HUES64 (cell line): ENCODE measurements at regions not wholly inside any gene's neighbourhood (a gene's known extent, or its start where the extent isn't known, plus 50 kb on each side); places are given as distances from the start of the nearest gene placed in this dataset.

Experiments
- H3K27ac ChIP-seq: 2 replicates; pipeline ENCODE4 v1.7.0; 2013; ENCODE audit warnings: low read depth, low read length, inconsistent platforms
- H3K27me3 ChIP-seq: 2 replicates; pipeline ENCODE4 v1.6.1; 2013; ENCODE audit warnings: mild to moderate bottlenecking, low read length; ENCODE audit not compliant: insufficient read depth
- H3K36me3 ChIP-seq: 2 replicates; pipeline ENCODE4 v1.6.1; 2013; ENCODE audit warnings: mild to moderate bottlenecking, low read length; ENCODE audit not compliant: insufficient read depth
- H3K4me1 ChIP-seq: 2 replicates; pipeline ENCODE4 v1.6.1; 2013; ENCODE audit warnings: mild to moderate bottlenecking, low read length, moderate library complexity; ENCODE audit not compliant: insufficient read depth
- H3K4me3 ChIP-seq: 2 replicates; pipeline ENCODE4 v1.5.1; 2013; ENCODE audit warnings: mild to moderate bottlenecking, low read length, moderate library complexity
- H3K9ac ChIP-seq: 2 replicates; pipeline ENCODE4 v1.6.1; 2013; ENCODE audit warnings: mild to moderate bottlenecking, low read depth, low read length
- H3K9me3 ChIP-seq: 2 replicates; pipeline ENCODE4 v1.6.1; 2013; ENCODE audit warnings: low read depth, low read length; ENCODE audit not compliant: insufficient read depth
- WGBS: fragments of 150-250, 120-280 bp; methylation state at CpG from one replicate; pipeline ENCODE4 v1.1.7; 2013; ENCODE audit warnings: missing lambda C conversion rate; 5-methylcytosine and 5-hydroxymethylcytosine counted together

DNA sequence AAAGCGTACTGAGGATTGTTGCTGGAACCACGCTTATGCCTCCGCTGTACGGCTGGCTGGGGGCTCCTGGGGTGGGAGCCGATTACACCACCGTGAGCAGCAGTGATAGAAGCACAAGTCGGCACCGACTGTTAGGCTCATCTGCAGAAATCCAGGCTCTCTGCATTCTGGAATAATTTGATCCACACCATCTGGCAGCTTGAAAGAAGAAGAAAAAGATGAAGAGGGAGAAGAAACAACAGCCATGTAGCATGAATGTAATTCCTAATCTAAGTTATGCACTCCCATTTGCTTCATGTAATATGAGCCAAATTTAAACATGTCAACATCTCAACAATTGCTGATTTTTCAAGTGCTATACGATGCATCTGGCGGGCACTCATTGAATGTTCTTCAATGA, 84.6 kb upstream of the DHX15 start:
- Histone ChIP-seq H3K9me3 (no peaks in the 10 kb centered on the region), H3K27me3 (no peaks in the 10 kb centered on the region), H3K4me3 (no peak overlapping the region), H3K36me3 (no peaks in the 10 kb centered on the region; the same call in 1 of the 2 replicates), H3K4me1 (no peaks in the 10 kb centered on the region), H3K9ac (no peak overlapping the region), H3K27ac (no peak overlapping the region)
- WGBS, result 95% methylated on average over 10 of the region's 10 CpGs

DNA sequence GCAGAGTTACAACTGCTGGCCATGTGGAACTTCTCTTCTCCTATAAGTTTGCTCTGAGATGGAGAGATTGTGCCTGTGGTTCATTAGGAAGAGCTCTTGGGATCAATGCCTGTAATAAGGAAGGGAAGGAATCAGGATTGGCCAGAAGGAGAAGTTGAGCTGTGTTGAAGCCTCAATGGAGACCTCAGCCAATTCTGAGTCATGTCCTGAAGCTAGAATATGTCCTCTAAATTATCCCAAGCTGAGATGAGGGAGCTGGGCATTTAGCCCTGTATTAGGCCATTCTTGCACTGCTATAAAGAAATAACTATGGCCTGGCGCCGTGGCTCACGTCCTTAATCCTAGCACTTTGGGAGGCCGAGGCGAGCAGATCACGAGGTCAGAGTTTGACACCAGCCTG, 85.4 kb upstream of the DHX15 start:
- H3K4me3 ChIP-seq, result no peak overlapping the region
- no peaks in the 10 kb centered on the region; the same call in 1 of the 2 replicates for H3K36me3 ChIP-seq
- no peak overlapping the region for H3K9ac ChIP-seq
- 96% methylated on average over 6 of the region's 6 CpGs for WGBS
- no peaks in the 10 kb centered on the region for H3K4me1 ChIP-seq
- H3K27me3 ChIP-seq, result no peaks in the 10 kb centered on the region
- no peak overlapping the region for H3K27ac ChIP-seq
- no peaks in the 10 kb centered on the region for H3K9me3 ChIP-seq

GRCh38 chr4:24671849-24672248, 87.5 kb upstream of the DHX15 start:
- no peaks in the 10 kb centered on the region; the same call in 1 of the 2 replicates for H3K36me3 ChIP-seq
- H3K27ac ChIP-seq, result no peak overlapping the region
- H3K4me3 ChIP-seq, result no peak overlapping the region
- 94% methylated on average over 7 of the region's 7 CpGs for WGBS
- H3K4me1 ChIP-seq, result no peaks in the 10 kb centered on the region
- H3K27me3 ChIP-seq, result no peaks in the 10 kb centered on the region
- H3K9me3 ChIP-seq, result peaks cover 8% of the 10 kb centered on the region; the same call in 1 of the 2 replicates
- H3K9ac ChIP-seq, result no peak overlapping the region

DNA sequence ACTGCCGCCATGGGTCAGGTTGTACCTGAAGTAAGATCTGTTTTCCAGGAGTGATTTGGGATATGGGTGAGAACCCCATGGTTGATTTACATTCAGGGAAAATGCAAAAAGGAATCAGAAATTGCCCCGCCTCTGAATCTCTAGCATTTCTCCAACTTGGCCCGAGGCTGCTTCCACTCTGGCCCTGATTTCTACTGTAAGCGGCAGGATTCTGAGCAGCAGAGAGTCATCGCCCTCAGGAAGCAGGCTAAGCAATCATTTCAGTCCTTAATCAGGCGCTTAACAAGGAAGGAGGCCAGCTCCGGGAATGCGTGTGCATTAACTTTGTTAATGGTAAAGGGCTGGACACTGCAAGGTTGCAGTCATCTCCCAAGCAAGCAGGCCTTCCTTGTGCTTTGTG, 88.5 kb upstream of the DHX15 start:
- Histone ChIP-seq H3K9me3 (peaks cover 8% of the 10 kb centered on the region; the same call in 1 of the 2 replicates), H3K9ac (no peak overlapping the region), H3K36me3 (no peaks in the 10 kb centered on the region; the same call in 1 of the 2 replicates), H3K27ac (no peak overlapping the region), H3K27me3 (no peaks in the 10 kb centered on the region), H3K4me1 (no peaks in the 10 kb centered on the region), H3K4me3 (no peak overlapping the region)
- 91% methylated on average over 8 of the region's 8 CpGs for WGBS

GRCh38 chr4:24674279-24674678, 89.9 kb upstream of the DHX15 start:
- no peaks in the 10 kb centered on the region for H3K4me1 ChIP-seq
- H3K4me3 ChIP-seq, result no peak overlapping the region
- no peaks in the 10 kb centered on the region for H3K27me3 ChIP-seq
- no peak overlapping the region for H3K9ac ChIP-seq
- no peak overlapping the region for H3K27ac ChIP-seq
- H3K9me3 ChIP-seq, result peaks cover 8% of the 10 kb centered on the region; the same call in 1 of the 2 replicates
- H3K36me3 ChIP-seq, result no peaks in the 10 kb centered on the region; the same call in 1 of the 2 replicates
- 94% methylated on average over 2 of the region's 2 CpGs for WGBS

GRCh38 chr4:24675721-24676389, 91.5 kb upstream of the DHX15 start:
- Histone ChIP-seq H3K4me3 (no peak overlapping the region), H3K27me3 (no peaks in the 10 kb centered on the region), H3K4me1 (peaks cover 8% of the 10 kb centered on the region; the same call in 1 of the 2 replicates), H3K9ac (no peak overlapping the region), H3K27ac (no peak overlapping the region), H3K36me3 (no peaks in the 10 kb centered on the region), H3K9me3 (peaks cover 8% of the 10 kb centered on the region; the same call in 1 of the 2 replicates)
- 88% methylated on average over 2 of the region's 2 CpGs for WGBS

DNA sequence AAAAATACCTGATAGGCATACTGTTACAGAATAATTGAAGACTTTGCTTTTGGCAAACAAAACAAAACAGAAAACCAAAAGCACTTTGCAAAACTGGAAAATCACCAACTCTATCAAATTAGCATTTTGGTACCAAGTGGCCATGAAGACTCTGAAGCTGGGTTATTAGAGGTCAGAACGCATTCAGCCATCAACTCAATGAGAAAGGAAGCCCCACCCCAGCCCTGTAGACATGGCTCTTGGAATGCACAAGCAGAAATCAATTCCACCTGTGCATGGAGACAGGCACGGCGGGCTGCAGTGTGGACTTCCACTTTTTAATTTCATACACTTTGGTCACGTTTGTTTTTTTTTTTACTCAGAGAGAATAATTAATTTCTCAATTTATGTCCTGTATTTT, 93.6 kb upstream of the DHX15 start:
- H3K4me3 ChIP-seq, result no peak overlapping the region
- no peaks in the 10 kb centered on the region for H3K36me3 ChIP-seq
- peaks cover 8% of the 10 kb centered on the region; the same call in 1 of the 2 replicates for H3K9me3 ChIP-seq
- no peak overlapping the region for H3K9ac ChIP-seq
- peaks cover 13% of the 10 kb centered on the region; the same call in 1 of the 2 replicates for H3K4me1 ChIP-seq
- H3K27ac ChIP-seq, result no peak overlapping the region
- no peaks in the 10 kb centered on the region for H3K27me3 ChIP-seq
- 93% methylated on average over 3 of the region's 4 CpGs for WGBS

- H3K4me3 ChIP-seq, result no peak overlapping the region
- peaks cover 5% of the 10 kb centered on the region; the same call in 1 of the 2 replicates for H3K9me3 ChIP-seq
- no peak overlapping the region for H3K9ac ChIP-seq
- H3K36me3 ChIP-seq, result no peaks in the 10 kb centered on the region
- no peaks in the 10 kb centered on the region for H3K27me3 ChIP-seq
- 78% methylated on average over 8 of the region's 9 CpGs for WGBS
- no peak overlapping the region for H3K27ac ChIP-seq
- peaks cover 13% of the 10 kb centered on the region; the same call in 1 of the 2 replicates for H3K4me1 ChIP-seq
These were observed 96.5 kb upstream of the DHX15 start for GRCh38 chr4:24680746-24681448.

DNA sequence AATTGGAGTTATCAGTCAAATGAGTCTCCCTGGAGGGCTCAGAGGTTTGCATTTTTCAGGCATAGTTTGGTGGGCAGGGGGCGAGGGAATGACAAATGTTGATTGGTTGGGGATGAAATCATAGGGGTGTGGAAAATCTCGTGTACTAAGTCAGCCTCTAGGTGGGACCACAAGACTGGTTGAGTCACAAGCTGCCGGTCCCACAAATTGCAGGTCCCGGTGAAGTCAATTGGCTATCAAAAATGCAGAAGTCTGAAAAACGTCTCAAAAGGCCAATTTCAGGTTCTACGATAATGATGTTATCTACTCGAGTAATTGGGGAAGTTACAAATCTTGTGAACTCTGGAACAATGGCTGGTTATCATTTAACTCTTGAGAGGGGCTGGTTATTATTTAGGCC, 98.8 kb upstream of the DHX15 start:
- H3K9ac ChIP-seq, result no peak overlapping the region

DNA sequence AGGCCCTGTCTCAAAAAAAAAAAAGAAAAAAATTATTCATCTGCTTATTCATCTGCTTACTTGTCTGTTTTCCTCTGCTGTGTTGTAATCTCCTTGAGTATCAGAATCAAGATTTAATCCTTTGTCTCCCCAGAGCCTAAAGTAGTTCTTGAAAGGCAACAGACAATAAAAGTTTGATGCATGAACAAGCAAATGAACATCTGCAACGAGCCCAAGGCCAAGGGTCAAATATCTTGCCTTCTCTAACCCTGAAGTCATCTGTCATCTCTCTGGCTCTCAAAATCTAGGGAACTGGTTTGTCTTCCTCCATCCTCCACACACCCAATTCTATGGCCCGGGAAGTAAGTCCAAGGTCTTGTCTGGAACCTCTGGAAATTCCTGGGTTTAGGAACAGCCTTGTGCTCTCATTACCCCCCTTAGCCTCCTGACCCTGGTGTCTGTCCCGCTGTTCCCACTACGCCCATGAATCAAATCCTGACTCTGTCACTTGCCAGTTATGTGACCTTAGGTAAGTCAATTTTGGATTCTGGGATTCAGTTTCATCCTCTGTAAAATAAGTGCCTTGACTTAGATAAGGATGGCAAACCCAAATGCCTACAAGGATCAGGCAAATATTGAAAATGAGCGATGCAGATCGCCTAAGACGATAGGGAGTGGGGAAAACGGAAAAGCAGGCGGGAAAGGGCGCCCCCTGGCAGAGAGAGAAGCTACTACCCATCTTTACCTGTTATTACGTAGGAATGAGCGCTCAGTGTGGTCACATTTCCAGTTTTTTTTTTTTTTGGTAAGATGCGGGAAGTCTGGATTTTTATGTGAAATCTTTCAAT, 102.7 kb upstream of the DHX15 start:
- WGBS, result 51% methylated on average over 11 of the region's 13 CpGs
- H3K27ac ChIP-seq, result no peak overlapping the region
- peaks cover 39% of the 10 kb centered on the region for H3K4me1 ChIP-seq
- H3K9ac ChIP-seq, result no peak overlapping the region
- H3K36me3 ChIP-seq, result no peaks in the 10 kb centered on the region
- no peak overlapping the region for H3K4me3 ChIP-seq
- H3K27me3 ChIP-seq, result no peaks in the 10 kb centered on the region
- no peaks in the 10 kb centered on the region for H3K9me3 ChIP-seq

More for the DNA sequence above, 98.8 kb upstream of the DHX15 start:
- no peak overlapping the region for H3K27ac ChIP-seq
- H3K9me3 ChIP-seq, result no peaks in the 10 kb centered on the region
- H3K36me3 ChIP-seq, result no peaks in the 10 kb centered on the region
- H3K4me3 ChIP-seq, result no peak overlapping the region
- 79% methylated on average over 7 of the region's 7 CpGs for WGBS
- no peaks in the 10 kb centered on the region for H3K27me3 ChIP-seq
- H3K4me1 ChIP-seq, result peaks cover 23% of the 10 kb centered on the region

DNA sequence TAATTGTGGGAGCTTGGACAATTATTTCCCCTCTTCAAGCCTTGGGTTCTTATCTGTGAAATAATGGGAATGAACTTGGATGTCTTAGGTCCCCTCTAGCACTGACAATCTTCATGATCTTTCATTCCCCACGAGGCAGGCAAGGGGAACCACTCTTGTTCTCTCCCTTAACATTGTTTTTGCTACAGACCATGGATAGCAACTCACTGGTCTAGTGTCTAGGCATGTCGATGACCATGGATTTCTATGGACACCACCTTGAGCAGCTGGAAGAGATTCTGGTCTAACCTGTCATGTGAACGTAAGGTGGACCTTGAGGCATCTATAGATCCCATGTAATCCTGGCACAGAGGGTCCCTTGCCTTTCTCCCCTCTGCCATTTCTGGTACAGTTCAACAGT, 104.1 kb upstream of the DHX15 start:
- WGBS, result 89% methylated on average over 3 of the region's 3 CpGs
- Histone ChIP-seq H3K9ac (no peak overlapping the region), H3K36me3 (no peaks in the 10 kb centered on the region), H3K27ac (no peak overlapping the region), H3K9me3 (no peaks in the 10 kb centered on the region; the same call in 1 of the 2 replicates), H3K4me3 (no peak overlapping the region), H3K4me1 (peaks cover 36% of the 10 kb centered on the region), H3K27me3 (no peaks in the 10 kb centered on the region)
